Neural cell (in vitro differentiated cells): ENCODE measurements at regions not wholly inside any gene's neighbourhood (a gene's known extent, or its start where the extent isn't known, plus 50 kb on each side); places are given as distances from the start of the nearest gene placed in this dataset.

Experiments
- CTCF ChIP-seq: fragments of 450-650 bp; IDR thresholded peaks from 2 replicates; pipeline ENCODE4 v1.5.1; 2014; ENCODE audit warnings: antibody characterized with exemption, mild to moderate bottlenecking, moderate library complexity; ENCODE audit not compliant: poor library complexity, severe bottlenecking
- REST ChIP-seq: IDR thresholded peaks from 2 replicates; pipeline ENCODE4 v1.6.1; 2012; ENCODE audit warnings: borderline replicate concordance

DNA sequence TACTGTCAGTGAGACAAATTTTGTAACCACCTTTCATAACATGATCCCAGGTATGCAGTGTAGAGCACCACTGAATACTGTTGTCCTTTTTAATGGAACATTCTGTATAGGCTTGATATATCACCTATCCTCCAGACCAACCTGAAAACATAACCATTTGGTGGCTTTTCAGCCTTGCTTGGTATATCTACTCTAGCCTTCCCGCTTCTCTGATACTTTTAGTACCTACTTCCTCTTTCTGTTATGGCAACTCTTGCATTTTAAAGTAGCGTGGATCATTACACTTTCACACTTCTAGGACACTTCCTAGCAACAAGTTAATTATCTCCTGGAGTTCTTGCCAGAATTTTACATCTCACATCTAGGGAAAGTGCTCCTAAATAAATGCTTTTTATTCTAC is 226.6 kb upstream of the ROBO1 start:
- TF ChIP-seq CTCF (no peak), REST (no peak)
